ENCODE measurements at regions not wholly inside any gene's neighbourhood (a gene's known extent, or its start where the extent isn't known, plus 50 kb on each side); places are given as distances from the start of the nearest gene placed in this dataset.

DNA sequence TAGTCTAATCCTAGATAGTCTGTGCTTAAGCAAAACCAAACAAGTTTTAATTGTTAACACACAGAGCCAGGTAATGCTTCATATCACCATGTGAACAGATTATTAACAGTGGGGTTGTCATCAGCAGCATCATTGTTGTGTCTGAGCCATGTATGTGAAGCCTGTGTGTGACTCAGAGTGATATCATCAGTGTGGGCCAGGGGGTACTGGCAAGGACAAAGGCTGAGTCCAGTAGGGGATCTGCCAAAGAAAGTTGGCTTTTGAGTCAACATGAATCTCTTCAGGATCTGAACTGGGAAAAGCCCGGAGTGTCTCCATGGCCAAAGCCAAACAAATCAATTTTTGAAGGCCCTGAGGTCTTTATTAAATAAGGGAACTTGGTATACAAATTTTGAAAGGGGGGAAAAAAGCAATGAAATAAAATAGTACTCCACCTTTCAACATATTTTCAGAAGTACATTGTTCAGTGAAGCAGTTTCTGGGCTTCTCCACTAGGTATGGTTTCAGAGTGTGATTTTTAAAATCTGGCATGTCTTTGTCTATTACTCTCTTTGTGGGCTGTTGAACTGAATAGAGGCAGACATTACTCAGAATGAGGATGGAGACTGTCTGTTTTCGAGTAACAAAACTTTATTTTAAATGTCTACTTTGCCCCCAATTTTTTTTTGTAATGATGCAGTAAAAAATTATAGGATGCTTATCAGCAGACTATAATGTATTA is 444.2 kb upstream of the JAG1 start:
- Histone ChIP-seq H2AFZ (ENCODE audit: low read depth, low read length, poor library complexity, severe bottlenecking) (no peak overlapping the region), H3K27me3 (ENCODE audit: insufficient read depth, low read length) (no peaks in the 10 kb centered on the region), H4K20me1 (ENCODE audit: insufficient read depth) (no peaks in the 10 kb centered on the region), H3K4me1 (ENCODE audit: control insufficient read depth in 1 of 2, insufficient read depth in 2 of 2, low read length in 2 of 2) (peaks cover 0 to 5% of the 10 kb centered on the region in 2 experiments; a peak in 1 of 4 replicates), H3K4me3 (replicated peaks in 1 of 2; ENCODE audit: low read depth in 1 of 2, low read length in 2 of 2) (no peak overlapping the region), H3K36me3 (ENCODE audit: control insufficient read depth in 1 of 2, insufficient read depth in 2 of 2, low read length in 2 of 2) (no peaks in the 10 kb centered on the region), H3K79me2 (ENCODE audit: insufficient read depth, low read length) (no peaks in the 10 kb centered on the region), H3K4me2 (ENCODE audit: low read length) (0 out of 2 replicates have a peak overlapping the region, but pooled peaks have one; percentile 22), H3K9me3 (ENCODE audit: control insufficient read depth in 1 of 2, insufficient read depth in 1 of 2, low read depth in 1 of 2, low read length in 2 of 2) (no peaks in the 10 kb centered on the region), H3K9me2 (ENCODE audit: insufficient read depth) (no peaks in the 10 kb centered on the region), H3K27ac (ENCODE audit: low read depth, low read length) (no peak overlapping the region), H3K9ac (ENCODE audit: low read length) (no peak overlapping the region)
- BruUV-seq (replicated peaks) = no TSS peak
- ChIA-PET CTCF (no interaction called here), POLR2A (no interaction called here), RAD21 (ENCODE audit: low non-redundant PET in 1 of 2, low total read pairs in 2 of 2, uncharacterized antibody in 2 of 2, unreplicated experiment in 2 of 2) (no interaction called here)
- ATAC-seq (peak; percentile 44; the same call in 1 of the 2 replicates), DNase-seq (ENCODE audit: low read depth, low spot score) (peak; percentile 27)
- TF ChIP-seq ELF1 (IDR thresholded peaks at IDR 0.05; ENCODE audit: borderline replicate concordance, low read depth) (no peak), POLR2A (IDR thresholded peaks at IDR 0.05; ENCODE audit: borderline replicate concordance, extremely low read depth, insufficient read depth, insufficient read length) (no peak), FOSL1 (IDR thresholded peaks at IDR 0.05; ENCODE audit: low read depth) (peak; percentile 38; the same call in 1 of the 2 replicates), TCF7L2 (IDR thresholded peaks at IDR 0.05; ENCODE audit: borderline replicate concordance, extremely low read depth, insufficient read depth, insufficient read length) (no peak)
- TF ChIP-seq, protein P1, sequence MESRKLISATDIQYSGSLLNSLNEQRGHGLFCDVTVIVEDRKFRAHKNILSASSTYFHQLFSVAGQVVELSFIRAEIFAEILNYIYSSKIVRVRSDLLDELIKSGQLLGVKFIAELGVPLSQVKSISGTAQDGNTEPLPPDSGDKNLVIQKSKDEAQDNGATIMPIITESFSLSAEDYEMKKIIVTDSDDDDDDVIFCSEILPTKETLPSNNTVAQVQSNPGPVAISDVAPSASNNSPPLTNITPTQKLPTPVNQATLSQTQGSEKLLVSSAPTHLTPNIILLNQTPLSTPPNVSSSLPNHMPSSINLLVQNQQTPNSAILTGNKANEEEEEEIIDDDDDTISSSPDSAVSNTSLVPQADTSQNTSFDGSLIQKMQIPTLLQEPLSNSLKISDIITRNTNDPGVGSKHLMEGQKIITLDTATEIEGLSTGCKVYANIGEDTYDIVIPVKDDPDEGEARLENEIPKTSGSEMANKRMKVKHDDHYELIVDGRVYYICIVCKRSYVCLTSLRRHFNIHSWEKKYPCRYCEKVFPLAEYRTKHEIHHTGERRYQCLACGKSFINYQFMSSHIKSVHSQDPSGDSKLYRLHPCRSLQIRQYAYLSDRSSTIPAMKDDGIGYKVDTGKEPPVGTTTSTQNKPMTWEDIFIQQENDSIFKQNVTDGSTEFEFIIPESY (IDR thresholded peaks at IDR 0.05; ENCODE audit: extremely low read depth, insufficient replicate concordance, low read length) = no peak
- intact Hi-C loops (cut with micrococcal nuclease) = no loop called here

DNA sequence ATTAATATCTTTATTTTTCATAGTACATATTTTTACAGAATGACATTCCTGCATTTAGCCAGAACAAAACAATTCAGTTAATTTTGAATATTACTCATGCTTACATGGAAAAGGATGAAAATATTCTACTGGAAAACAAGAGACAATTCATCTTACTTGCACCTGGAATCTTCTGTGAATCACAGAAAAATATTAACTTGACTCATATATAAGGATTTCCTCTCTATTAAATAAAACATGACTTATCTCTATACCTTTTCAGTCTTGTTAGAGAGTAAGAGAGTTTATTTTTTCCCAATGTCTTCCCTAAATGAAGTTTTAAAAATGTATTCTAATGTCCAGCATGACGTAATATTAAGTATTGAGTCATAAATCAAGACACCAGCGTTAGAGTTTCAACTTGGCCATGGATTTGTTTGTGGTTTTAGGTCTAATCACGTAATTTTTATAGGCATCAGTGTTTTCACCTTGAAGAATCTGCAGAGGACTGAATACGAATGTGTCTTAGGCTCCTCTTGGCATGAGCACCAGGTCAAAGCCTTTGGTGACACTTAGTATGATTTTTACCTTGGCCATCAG is 445.1 kb upstream of the JAG1 start:
- Histone ChIP-seq H2AFZ (ENCODE audit: low read depth, low read length, poor library complexity, severe bottlenecking) (no peak overlapping the region), H3K4me2 (ENCODE audit: low read length) (no peak overlapping the region), H4K20me1 (ENCODE audit: insufficient read depth) (no peaks in the 10 kb centered on the region), H3K9me2 (ENCODE audit: insufficient read depth) (no peaks in the 10 kb centered on the region), H3K4me1 (ENCODE audit: control insufficient read depth in 1 of 2, insufficient read depth in 2 of 2, low read length in 2 of 2) (peaks cover 0 to 5% of the 10 kb centered on the region in 2 experiments; a peak in 1 of 4 replicates), H3K27ac (ENCODE audit: low read depth, low read length) (no peak overlapping the region), H3K79me2 (ENCODE audit: insufficient read depth, low read length) (no peaks in the 10 kb centered on the region), H3K9ac (ENCODE audit: low read length) (no peak overlapping the region), H3K27me3 (ENCODE audit: insufficient read depth, low read length) (no peaks in the 10 kb centered on the region), H3K36me3 (ENCODE audit: control insufficient read depth in 1 of 2, insufficient read depth in 2 of 2, low read length in 2 of 2) (no peaks in the 10 kb centered on the region), H3K4me3 (replicated peaks in 1 of 2; ENCODE audit: low read depth in 1 of 2, low read length in 2 of 2) (no peak overlapping the region), H3K9me3 (ENCODE audit: control insufficient read depth in 1 of 2, insufficient read depth in 1 of 2, low read depth in 1 of 2, low read length in 2 of 2) (no peaks in the 10 kb centered on the region)
- no TSS peak for BruUV-seq (replicated peaks)
- intact Hi-C loops (cut with micrococcal nuclease) = no loop called here
- ChIA-PET CTCF (no interaction called here), POLR2A (no interaction called here), RAD21 (ENCODE audit: low non-redundant PET in 1 of 2, low total read pairs in 2 of 2, uncharacterized antibody in 2 of 2, unreplicated experiment in 2 of 2) (no interaction called here)
- no peak for DNase-seq (ENCODE audit: low read depth, low spot score)
- ATAC-seq = no peak
- TF ChIP-seq JUND (IDR thresholded peaks at IDR 0.05) = no peak
- TF ChIP-seq POLR2AphosphoS5 (IDR thresholded peaks at IDR 0.05; ENCODE audit: low read depth, low read length) = no peak
- no peak for TF ChIP-seq ZNF274 (IDR thresholded peaks at IDR 0.05; ENCODE audit: low read depth, low read length)
- TF ChIP-seq, protein P2, sequence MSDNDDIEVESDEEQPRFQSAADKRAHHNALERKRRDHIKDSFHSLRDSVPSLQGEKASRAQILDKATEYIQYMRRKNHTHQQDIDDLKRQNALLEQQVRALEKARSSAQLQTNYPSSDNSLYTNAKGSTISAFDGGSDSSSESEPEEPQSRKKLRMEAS (IDR thresholded peaks at IDR 0.05) = no peak
- no peak for TF ChIP-seq SP1 (IDR thresholded peaks at IDR 0.05; ENCODE audit: low read depth)
- TF ChIP-seq, protein P1 (IDR thresholded peaks at IDR 0.05; ENCODE audit: extremely low read depth, insufficient replicate concordance, low read length) = no peak
- no peak for TF ChIP-seq CBX3 (IDR thresholded peaks at IDR 0.05; ENCODE audit: low read depth)
